GM19452 (cell line): ENCODE measurements at regions not wholly inside any gene's neighbourhood (a gene's known extent, or its start where the extent isn't known, plus 50 kb on each side); places are given as distances from the start of the nearest gene placed in this dataset.

Source experiments
- ATAC-seq: cut with Tn5 transposase; IDR thresholded peaks from one replicate; pipeline ENCODE4 v1.9.1; 2021; ENCODE audit not compliant: unreplicated experiment

DNA sequence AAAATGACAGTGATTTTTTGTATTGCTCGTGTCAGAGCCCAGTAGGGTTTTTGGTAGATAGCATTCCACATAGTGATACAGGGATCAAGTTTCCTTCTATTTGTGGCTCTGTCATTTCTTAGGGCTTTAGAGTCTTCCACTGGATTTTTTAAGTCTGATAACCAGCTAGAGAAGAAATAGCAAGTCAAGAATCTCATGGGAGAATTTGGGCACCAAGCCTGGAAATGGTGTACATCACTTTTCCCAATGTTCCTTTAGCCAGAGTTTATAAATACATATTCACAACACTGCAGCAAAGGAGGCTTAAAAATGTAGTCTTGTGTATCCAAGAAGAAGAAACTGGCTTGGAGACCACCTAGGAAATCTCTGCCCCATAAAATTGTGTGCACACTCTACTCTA is 647.1 kb upstream of the KLF4 start:
- ATAC-seq: no peak

DNA sequence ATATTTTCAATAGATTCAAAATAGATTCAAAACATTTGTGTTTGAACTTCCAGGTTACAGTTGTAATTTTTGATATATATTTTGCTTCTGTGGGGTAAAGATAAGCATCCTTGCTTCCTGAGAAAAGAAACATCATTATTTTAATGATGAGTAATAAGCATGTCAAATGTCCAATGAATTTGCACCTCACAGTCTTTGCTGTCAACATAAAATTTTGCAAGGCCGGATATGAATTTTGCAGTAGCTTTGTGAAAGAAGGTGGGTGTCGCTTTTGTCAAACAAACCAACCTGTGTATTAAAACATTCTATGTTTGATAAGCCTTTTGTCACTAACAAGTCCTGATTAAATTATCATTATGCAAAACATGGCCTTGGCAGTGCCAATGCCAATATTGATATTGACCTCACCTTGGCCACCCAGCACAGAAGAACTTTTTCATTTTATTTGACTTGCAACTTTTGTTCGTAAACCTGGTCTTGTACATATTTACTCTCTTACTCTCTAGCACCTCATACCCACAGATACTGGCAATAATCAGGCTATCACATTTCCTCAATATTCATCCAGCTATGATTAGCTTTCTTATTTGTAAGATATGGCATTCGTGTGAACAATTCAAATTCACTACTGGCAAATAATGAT is 645.0 kb upstream of the KLF4 start:
- ATAC-seq: no peak

DNA sequence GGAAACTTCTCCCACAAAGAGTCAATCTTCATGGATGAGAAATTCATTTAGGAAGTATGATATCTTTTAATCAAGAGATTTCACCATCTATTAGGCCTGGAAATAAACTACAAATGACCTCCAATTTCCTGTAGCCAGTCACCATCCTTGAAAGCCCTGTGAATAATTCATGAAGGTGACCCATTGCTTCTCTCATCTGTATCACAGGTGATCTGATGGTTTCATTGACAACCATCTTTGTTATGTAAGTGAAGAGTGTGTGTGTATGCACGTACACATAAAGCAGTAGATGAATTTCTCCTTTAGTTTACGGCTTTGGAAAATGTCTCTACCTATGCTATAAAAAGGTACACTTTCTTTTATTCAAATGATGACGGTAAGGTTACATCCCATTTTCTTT is 644.1 kb upstream of the KLF4 start:
- no peak for ATAC-seq

DNA sequence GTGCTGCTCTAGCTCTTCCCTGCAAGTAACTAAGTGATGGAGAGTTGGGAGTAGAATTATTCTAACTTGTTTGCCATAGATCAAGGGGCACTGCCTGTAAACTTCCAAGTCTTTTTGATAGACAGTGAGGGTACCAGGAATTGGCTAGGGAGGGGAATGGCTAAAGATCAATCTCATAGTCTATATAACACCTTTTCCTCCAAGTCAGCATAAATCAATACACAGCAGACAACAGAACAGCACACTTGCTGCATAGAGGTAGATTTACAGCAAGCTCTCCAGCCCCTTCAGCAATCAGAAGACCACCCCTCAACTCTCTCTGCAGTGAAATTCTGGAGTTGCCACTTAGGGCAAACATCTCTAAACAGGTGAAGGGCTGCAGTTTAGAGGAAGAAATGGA is 643.5 kb upstream of the KLF4 start:
- no peak for ATAC-seq

DNA sequence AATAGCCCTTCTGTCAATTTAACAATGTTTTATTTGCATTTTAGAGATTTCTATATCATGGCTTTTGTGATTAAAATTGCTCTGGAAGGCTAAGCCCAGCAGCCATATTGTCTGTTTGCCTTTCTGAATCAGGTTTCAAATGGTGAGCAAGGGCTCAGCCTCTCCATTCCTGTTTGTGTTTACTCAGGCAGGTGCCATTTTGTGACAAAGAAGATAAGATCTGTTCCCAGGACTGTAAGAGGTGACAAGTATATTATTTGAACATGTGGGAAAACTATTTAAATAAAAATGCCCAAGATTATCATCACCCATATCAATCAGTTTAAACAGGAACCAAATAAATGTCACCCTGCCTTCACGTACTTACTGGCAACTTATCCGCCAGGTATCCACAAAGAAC is 641.3 kb upstream of the KLF4 start:
- no peak for ATAC-seq

DNA sequence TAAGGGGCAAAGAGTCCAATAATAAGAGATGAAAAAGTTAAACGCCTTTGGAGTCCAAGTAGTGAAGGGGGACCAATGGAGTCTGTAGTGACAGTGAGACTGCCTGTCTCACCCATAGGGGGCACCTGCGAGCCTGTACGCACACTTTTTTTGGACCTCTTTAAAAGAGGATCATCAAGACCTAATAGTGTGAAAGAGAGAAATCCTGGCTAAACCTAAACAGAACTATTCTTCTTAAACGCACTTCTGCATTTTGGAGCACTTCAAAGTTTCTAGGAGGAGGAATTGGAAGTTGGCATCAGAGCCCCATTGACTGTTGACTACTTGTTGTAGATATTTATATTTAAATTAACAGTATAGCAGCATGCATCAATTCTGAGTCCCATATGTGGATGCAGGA is 636.1 kb upstream of the KLF4 start:
- no peak for ATAC-seq

DNA sequence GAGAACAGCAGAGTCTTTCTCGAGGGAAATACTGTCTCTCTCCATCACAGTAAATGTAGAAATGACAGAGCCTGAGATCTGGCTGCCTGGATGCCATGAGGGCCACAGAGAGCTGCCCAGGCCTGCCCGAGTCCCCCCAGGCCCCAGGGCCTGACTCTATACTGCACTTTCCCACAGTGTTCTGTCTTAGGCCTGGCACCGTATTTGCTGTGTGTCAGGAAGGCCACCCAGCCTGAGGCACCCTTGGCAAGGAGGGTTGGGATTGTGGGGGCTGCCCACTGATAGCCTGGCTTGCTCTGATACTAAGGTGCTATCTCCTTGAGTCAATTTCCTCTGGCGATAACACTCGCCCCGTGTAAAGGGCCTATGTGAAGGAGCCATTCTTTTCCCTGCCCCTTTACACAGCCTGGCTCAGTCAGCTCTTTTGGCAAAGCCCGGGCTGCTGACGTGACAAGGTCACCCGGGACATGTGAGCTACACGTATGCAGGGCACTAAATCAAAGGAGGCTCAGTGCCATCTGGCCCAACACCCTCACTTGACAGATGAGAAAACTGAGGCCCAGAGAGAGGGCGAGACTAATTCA is 630.1 kb upstream of the KLF4 start:
- no peak for ATAC-seq

DNA sequence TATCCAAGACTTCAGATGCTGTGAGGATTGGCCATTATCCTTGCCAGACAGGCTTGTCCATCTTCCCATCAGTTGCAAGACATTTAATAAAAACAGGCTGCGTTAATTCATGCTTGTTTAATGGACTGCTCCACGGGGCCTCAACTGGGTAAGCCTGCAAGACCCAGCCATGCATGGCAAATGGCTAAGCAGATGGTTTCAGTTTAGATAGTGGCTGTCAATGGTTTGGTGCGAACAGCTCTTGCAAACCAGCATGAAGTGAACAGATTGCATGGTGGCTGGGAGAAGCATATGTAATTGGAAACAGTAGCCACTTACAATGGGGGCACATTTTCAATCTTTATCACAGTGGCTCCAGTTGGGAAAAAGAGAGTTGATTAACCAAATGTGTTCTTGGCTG is 628.2 kb upstream of the KLF4 start:
- no peak for ATAC-seq

DNA sequence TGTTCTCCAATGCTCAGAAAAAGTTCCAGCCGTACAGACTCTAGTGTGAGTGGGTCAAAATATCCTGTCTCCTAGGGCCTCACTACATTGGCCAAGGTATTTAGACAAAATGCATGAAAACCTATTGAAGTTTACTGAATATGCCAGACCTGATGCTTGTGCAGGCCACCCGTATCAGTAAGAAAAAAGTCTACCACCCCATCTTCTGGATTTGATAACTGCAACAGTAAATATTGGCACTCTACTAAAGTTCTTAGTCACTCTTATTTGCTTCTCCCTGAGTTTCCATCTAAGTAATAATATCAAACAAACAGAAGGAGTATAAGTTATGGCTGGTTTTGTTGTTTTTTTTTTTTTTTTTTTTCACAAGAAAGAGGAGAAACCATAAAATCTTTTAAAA is 627.7 kb upstream of the KLF4 start:
- no peak for ATAC-seq

DNA sequence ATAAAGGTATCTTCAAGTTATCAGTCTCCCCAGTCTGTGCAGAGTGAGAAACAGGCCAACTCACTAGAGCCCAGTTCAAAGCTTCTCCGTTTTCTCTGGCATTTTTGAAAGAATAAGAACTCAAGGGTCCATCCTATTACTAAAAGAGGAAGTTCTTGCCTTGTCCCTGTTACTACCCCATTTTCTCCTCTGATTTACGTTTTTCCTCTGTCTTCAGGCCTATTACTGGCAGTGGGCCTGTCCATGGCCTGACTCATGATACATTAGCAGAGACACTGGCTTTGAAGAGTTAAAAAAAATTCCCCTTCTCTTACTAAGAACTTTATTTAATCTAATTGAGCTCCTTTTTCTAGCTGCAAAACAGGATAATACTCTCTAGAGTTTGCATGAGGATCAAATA is 624.0 kb upstream of the KLF4 start:
- no peak for ATAC-seq

DNA sequence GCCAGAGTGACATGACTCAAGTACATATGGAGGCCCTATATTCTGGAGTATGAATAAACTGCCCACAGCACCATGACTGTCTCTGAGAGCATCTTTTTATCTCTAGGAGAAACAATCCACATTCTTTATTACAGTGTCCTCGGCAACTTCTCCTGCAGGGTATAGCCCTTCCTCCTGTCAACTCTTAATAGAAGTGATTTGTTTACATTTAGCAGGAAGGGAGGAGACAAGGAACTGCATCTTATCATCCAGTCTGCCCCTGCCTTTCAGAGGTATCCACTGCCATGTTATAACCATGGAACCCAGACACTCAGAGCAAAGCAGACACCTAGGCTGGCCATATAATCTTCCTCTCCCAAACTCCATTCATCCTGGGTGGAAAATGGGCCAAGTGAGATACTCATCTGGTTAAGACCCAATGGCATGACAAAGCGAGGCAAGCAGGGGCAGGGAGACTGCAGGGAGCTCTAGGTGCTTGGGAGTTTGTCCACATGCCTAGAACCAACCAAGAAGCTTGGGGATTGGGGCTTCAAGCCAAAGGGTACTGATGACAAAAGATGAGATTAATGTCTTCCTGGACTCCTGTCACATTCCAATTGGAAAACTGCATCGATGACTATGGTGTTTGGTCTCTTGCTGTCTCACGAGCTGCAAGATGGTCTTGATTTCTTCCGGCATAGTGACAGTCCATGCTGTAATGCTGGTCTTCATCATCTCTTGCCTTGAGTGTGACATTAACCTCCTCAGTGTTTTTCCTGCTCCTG is 620.5 kb upstream of the KLF4 start:
- ATAC-seq: no peak

DNA sequence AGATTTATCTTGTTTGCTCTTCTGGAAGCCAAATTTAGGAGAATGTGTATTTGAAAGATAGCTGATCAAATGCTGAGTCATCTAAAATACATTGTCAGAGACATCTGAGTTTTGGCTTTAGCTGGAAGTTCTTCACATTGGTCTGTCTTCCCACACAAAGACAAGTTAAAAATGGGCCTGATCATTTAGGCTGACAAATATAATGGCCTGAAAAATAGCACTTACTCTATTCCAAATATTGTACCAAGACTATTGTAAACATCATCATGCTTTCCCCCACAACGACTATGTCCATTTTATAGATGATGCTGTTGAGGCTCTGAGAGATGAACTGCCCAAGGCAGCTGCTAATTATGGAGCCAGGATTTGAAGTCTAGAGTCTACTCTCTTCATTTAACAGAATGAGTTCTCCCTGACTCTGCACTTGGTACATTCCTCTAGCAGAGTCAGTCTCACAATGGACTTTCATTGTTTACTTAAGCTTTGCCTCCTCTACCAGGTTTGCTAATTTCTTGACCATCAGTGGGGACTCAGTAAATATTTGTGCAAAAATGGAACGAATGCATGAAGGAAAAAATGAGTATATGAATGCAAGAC is 619.4 kb upstream of the KLF4 start:
- ATAC-seq: no peak

DNA sequence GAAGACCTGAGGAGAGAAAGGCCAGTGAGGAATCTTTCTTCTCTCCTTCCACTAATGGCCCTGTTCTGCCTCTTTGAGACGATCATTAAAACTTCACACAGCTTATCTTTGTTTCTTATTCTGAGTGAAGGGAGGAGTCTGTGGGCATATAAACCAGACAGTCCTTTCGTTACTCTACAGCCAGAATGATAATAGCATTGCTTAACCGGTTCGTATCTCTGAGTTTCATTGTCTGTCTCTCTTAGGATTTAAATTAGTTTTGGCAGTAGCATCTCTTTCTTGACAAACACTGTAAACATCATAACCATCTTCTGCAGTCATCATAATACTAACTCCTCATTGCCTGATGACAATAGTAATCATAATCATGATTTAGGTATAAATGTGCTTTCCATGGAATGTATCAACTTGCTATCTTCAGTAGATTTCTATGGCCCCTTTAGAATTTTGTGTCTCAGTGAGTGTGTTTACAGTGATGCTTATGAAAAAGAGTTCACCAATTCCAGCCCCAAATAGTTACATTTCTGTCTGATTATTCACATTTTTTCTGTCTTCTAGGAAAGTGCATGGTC is 618.8 kb upstream of the KLF4 start:
- no peak for ATAC-seq

DNA sequence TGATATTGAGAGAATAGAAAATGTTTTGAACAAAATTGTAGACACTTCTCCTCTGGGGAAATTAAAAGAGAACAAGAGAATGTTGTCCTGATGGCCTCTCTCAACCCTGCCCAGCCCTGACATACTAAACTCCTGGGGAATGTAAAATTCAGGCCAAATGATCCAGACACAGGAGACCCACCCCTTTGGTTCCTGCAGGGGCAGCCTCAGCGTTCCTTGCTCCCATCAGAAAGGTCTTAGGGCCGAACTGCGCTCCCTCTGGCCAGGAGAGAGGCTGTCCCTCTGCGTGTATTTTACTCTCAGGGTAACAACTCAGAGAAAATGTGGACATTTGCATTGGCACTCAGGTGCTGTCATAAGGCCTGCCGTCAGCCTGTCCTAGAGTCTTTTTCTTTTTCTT is 616.3 kb upstream of the KLF4 start:
- no peak for ATAC-seq

DNA sequence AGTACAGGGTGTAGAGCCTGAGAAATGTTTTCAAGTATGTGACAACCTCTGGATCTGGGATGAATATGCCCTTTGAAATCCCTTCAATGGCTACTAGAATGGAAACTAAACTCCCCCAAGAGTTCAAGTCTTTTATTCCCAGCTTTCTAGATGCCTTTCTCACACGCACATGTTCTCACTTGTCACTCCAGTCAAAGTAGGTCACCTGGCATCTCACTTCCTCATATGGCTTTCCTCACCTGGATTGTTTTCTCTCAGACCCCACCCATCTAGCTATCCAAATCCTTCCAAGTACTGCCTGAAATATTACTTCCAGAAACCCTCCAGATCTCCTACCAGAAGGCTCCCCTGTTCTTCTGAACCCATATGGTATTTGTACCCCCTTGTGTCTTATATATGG is 615.4 kb upstream of the KLF4 start:
- ATAC-seq: no peak

DNA sequence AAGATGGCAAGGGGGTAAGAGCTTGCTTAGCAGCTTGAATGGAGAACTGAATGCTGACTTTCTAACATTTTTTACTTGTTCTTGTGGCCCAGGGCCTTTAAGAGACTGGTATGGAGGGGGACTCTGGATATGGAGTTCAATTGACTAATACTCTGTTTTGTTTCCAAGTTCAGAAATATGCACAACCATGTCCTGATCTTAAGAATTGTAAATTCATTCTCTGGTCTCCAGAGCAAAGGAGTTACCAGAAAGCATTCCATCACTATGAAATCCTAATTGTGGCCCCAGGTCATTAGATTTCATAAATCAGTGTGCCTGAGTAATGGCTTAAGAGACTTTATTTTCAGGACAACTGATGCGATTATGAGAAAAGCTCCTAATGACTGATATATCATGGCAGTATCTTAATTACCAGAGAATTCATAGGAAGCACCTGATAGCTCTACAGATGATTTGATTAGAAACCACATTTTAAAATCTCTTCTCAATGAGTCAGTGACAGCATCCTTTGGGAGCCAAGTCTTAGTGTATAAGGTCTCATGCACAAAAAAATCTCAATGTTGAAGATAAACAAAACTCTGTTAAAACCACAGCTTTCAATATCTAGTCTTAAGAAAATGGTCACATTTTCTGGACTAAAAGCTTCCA is 613.6 kb upstream of the KLF4 start:
- no peak for ATAC-seq

DNA sequence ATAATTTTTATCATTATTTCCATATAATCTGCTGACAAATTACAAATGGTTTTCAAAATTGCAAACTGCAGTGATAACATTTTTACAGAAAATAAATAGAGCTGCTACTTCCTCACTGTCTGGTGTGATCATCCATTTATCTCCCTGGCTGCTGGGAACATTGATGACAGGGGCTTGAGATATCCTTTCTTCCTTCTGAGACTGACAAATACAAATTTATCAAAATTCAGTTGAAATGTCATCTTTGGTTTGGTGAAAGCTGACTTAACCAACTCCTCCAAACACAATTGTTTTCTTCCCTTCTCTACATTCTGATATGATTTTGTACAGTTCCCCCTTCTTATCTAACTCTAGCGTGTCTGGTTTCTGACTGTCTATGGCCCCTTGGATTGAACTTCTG is 611.8 kb upstream of the KLF4 start:
- no peak for ATAC-seq

DNA sequence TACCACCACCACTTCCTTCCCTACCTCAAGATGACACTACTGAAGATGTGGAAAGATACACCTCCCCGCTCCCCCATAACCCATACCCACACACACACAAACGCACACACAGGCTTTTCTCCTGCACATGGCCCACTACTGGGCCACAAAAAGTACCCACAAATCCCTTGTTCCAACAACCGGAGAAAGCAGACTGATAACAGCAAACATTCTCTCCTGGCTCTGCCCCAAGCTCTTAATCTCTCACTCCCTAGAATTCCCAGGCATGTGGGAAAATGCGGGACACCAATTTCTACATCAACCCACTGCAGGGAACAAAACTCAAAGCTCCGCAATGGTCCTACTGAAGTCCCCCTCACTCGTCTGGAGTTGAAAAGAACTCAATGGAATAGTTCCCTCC is 611.0 kb upstream of the KLF4 start:
- ATAC-seq: no peak

DNA sequence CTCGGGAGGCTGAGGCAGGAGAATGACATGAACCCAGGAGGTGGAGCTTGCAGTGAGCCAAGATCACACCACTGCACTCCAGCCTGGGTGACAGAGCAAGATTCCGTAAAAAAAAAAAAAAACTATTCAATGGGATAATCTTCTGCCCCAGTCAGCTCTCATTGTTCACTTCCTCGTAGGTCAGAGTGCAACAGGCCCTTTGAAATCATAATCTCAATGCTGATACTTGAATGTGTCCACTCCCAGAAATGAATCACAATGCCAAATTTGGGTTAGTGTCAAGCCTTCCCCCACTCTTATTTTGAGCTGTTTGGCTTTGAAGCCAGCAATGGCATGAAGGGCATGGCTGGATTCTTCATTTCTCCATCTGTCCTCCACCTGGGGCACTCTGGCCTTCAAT is 610.3 kb upstream of the KLF4 start:
- no peak for ATAC-seq

DNA sequence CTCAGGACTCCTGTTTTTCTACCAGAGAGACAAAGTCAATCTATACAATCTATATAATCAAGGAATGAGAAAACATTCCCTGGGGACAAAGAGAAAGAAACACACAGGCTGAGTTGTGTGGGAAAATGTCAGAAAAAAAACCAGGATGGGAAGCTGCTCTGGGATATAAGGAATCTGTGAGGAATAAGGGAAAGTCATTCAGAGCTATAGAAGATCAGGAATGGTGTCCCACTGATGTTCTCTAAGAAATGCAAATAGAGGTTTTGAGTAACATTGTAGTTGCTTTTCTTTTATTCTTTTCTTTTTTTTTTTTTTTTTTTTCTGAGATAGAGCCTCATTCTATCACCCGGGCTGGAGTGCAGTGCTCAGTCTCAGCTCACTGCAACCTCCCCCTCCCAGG is 605.9 kb upstream of the KLF4 start:
- ATAC-seq: no peak

DNA sequence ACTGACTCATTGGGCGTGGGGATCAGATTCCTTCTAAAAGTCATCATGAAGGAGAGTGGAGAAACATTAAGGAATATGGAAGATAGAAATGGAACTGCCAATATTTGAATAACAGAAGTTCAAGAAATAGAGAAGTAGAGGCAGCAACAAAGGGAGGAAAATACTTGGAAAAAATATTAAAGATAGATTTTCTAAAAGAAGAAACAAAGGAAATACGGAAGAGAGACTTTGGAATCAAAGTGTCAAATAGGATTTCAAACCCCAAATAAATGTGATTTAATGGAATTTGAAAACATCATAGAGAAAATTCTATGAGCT is 605.1 kb upstream of the KLF4 start:
- ATAC-seq: no peak
